Tibial artery (tissue), 4 donors: ENCODE measurements at regions not wholly inside any gene's neighbourhood (a gene's known extent, or its start where the extent isn't known, plus 50 kb on each side); places are given as distances from the start of the nearest gene placed in this dataset.

Source experiments
- DNase-seq, 2 donors: peaks; one replicate each; pipeline ENCODE4 v3.0.0-alpha.2; 2019
- H3K27ac ChIP-seq, 2 donors: fragments of 200-600 bp; sonication (generic) in 1 of 2; 1 replicate in 1 of 2; 2 replicates in 1 of 2; pipeline ENCODE4 v1.5.1; 2018 to 2019; ENCODE audit warnings: mild to moderate bottlenecking in 1 of 2
- H3K27me3 ChIP-seq, 2 donors: fragments of 200-600 bp; sonication (generic) in 1 of 2; one replicate each; pipeline versions ENCODE4 v1.5.1 to v1.6.0; 2016 to 2019
- H3K36me3 ChIP-seq, 3 donors: fragments of 200-600 bp; sonication (generic) in 2 of 3; one replicate each; pipeline ENCODE4 v1.5.1; 2016 to 2019; ENCODE audit warnings: mild to moderate bottlenecking in 2 of 3
- H3K4me1 ChIP-seq, 4 donors: fragments of 200-600 bp; sonication (generic) in 2 of 4; 1 replicate in 3 of 4; 2 replicates in 1 of 4; pipeline ENCODE4 v1.5.1; 2016 to 2019
- H3K4me3 ChIP-seq, 2 donors: fragments of 200-600 bp; sonication (generic) in 1 of 2; 1 replicate in 1 of 2; 2 replicates in 1 of 2; pipeline ENCODE4 v1.5.1; 2018 to 2019; ENCODE audit warnings: mild to moderate bottlenecking in 2 of 2
- H3K9me3 ChIP-seq, 3 donors: fragments of 200-600 bp; sonication (generic) in 1 of 3; one replicate each; pipeline ENCODE4 v1.5.1; 2016 to 2019
- CTCF ChIP-seq, 2 experiments: fragments of 200-600 bp in 1 of 2; fragments of 450-650 bp in 1 of 2; IDR thresholded peaks; one replicate each; pipeline ENCODE4 v1.5.1; 2017 to 2019; ENCODE audit warnings: antibody characterized with exemption in 2 of 2, mild to moderate bottlenecking in 1 of 2, moderate library complexity in 1 of 2
- intact Hi-C: fragments of 100-400 bp; cut with DNase I; formaldehyde crosslinking; loops from one replicate; pipeline ENCODE4 v1.15.0; 2023; ENCODE audit warnings: low total_unique reads

DNA sequence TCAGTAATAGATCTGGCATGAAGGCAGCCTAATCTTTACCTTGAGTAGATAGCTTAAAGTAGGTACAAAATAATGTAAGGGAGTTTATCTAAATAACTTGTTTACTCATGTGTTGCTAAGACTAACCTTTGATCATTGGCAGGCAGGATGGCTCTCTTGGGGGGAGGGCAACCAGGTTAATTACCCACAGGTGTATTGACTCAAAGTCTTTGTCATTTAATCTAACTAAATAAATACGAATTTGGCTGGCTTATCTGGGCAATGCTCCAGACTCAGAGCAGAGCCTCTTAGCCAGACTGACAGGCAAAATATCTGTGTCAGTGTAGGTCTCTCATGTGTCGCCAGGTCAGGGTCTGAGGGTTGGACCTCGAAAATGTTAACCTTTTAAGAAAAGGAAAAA is 283.4 kb upstream of the KLHL1 start:
- H3K36me3 ChIP-seq: no peaks in the 10 kb centered on the region
- no peaks in the 10 kb centered on the region for H3K27me3 ChIP-seq
- no peak for DNase-seq
- H3K27ac ChIP-seq: no peak overlapping the region
- H3K9me3 ChIP-seq: no peaks in the 10 kb centered on the region
- H3K4me3 ChIP-seq: no peak overlapping the region
- no peak for TF ChIP-seq CTCF (IDR thresholded peaks at IDR 0.05)
- no peaks in the 10 kb centered on the region for H3K4me1 ChIP-seq
- intact Hi-C loops: no loop called here

DNA sequence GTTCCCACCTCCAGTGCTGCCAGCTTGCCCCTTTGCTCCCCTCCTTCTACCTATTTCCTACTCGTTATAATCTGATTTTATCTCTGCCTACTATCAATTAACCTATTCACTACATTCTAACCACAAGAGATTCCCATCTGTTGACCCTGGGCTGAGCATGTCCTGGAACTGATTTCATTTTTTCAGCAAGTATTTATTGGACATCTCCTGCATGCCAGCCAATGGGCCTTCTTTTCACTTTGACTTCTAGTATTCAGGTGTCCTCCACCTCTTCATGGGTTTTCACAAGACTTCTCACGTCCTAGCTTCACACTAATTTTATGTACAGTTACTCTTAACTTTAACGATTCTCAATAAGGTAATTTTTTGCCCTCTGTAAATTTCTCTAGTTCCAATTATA is 282.7 kb upstream of the KLHL1 start:
- no peak overlapping the region for H3K4me3 ChIP-seq
- no peaks in the 10 kb centered on the region for H3K36me3 ChIP-seq
- intact Hi-C loops: no loop called here
- DNase-seq: no peak
- H3K27ac ChIP-seq: no peak overlapping the region
- no peaks in the 10 kb centered on the region for H3K27me3 ChIP-seq
- no peak for TF ChIP-seq CTCF (IDR thresholded peaks at IDR 0.05)
- H3K4me1 ChIP-seq: no peaks in the 10 kb centered on the region
- no peaks in the 10 kb centered on the region for H3K9me3 ChIP-seq

GRCh38 chr13:70390064-70390463 is 281.8 kb upstream of the KLHL1 start:
- Histone ChIP-seq H3K4me3 (no peak overlapping the region), H3K27ac (no peak overlapping the region), H3K9me3 (no peaks in the 10 kb centered on the region), H3K4me1 (no peaks in the 10 kb centered on the region), H3K27me3 (no peaks in the 10 kb centered on the region), H3K36me3 (no peaks in the 10 kb centered on the region)
- DNase-seq: no peak
- TF ChIP-seq CTCF (IDR thresholded peaks at IDR 0.05): no peak
- intact Hi-C loops: no loop called here

DNA sequence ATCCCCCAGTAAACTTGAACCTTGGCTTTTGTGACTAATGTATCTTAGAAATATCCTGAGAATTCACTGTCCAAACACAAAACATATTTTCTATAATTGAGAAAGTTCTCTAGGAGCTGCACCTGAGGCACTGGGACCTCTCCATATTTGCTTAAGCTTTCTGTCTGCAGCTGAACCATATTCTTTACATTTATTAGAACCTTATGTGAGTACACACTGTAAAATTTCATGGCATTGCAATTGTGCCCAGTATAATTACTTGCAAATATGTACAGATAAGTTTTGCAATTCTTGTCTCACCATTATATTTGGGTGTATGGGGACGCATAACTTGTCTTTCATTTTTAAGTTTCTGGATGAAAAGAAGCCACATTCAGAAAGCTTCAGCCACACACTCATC is 280.7 kb upstream of the KLHL1 start:
- DNase-seq: no peak
- Histone ChIP-seq H3K4me3 (no peak overlapping the region), H3K36me3 (no peaks in the 10 kb centered on the region), H3K27ac (no peak overlapping the region), H3K9me3 (no peaks in the 10 kb centered on the region), H3K4me1 (no peaks in the 10 kb centered on the region), H3K27me3 (no peaks in the 10 kb centered on the region)
- intact Hi-C loops: no loop called here
- no peak for TF ChIP-seq CTCF (IDR thresholded peaks at IDR 0.05)

GRCh38 chr13:70386919-70387318 is 278.7 kb upstream of the KLHL1 start:
- Histone ChIP-seq H3K9me3 (no peaks in the 10 kb centered on the region), H3K36me3 (no peaks in the 10 kb centered on the region), H3K27ac (no peak overlapping the region), H3K27me3 (no peaks in the 10 kb centered on the region), H3K4me1 (no peaks in the 10 kb centered on the region), H3K4me3 (no peak overlapping the region)
- no peak for DNase-seq
- intact Hi-C loops: no loop called here
- no peak for TF ChIP-seq CTCF (IDR thresholded peaks at IDR 0.05)

DNA sequence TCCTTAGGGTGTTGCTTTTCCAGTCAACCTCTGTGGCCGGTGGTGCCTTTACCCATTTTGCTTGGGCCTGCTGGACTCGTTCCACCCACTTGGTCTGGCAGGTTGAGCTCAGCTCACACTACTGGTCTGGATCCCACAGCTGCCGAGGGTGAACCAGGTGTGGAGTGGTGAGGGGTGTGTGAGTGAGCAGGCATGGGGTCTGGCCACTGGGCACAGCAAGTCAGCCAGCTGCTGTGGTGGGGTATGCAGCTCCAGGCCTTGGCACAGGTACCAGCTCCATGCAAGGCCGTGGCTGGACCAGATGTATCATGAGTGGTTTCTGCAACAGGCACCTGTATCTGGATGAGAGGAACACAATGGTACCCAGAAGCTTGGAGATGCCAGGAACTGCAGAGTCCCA is 277.6 kb upstream of the KLHL1 start:
- Histone ChIP-seq H3K4me3 (no peak overlapping the region), H3K4me1 (no peaks in the 10 kb centered on the region), H3K27me3 (no peaks in the 10 kb centered on the region), H3K9me3 (no peaks in the 10 kb centered on the region), H3K27ac (no peak overlapping the region), H3K36me3 (no peaks in the 10 kb centered on the region)
- DNase-seq: no peak
- intact Hi-C loops: no loop called here
- TF ChIP-seq CTCF (IDR thresholded peaks at IDR 0.05): no peak
